NCI-H146 (cell line): ENCODE measurements at regions not wholly inside any gene's neighbourhood (a gene's known extent, or its start where the extent isn't known, plus 50 kb on each side); places are given as distances from the start of the nearest gene placed in this dataset.

Experiments used
- DNase-seq: peaks from one replicate; lab custom pipeline; 2025; lab: John Stamatoyannopoulos, UW

GRCh38 chr5:117519957-117520500 lies 945.4 kb upstream of the SEMA6A start:
- DNase-seq = no peak

DNA sequence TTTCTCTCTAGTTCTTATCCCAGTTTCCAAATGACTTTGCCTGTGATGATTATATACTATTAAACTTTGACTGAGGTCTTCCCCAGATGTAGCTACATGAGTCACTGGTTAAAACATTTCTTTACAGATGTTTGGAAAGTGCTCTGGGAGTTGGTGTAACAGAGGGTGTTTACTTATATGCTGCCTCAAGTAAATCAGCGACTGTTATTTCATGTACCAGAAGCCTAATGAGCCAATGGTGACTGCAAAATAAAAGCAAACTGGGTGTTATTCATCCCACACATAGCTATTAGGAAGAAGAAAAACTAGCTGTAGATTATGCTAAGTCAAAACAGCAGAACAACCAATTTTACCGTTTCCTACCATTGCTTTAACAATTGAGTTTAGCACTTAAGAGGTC lies 929.7 kb upstream of the SEMA6A start:
- no peak for DNase-seq

GRCh38 chr5:117497601-117498000 lies 923.0 kb upstream of the SEMA6A start:
- no peak for DNase-seq

GRCh38 chr5:117496801-117497200 lies 922.2 kb upstream of the SEMA6A start:
- DNase-seq = no peak

DNA sequence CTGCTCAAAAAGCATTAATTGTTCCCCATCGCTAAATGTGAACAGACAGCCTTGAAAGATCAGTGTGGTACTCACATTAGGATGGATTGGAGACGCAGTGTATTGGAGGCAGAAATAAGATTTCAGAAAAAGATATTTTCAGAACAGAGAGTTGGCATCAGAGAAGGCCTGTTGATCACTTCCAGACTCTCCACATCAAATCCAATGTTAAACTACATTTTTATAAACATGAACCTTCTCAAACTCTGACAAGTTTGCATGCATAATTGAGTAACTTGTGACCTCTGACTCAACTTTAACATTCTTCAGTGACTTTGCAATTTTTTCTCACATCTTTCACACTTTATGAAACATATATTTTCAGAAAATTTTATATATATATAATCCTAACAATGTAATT lies 919.6 kb upstream of the SEMA6A start:
- DNase-seq = no peak

DNA sequence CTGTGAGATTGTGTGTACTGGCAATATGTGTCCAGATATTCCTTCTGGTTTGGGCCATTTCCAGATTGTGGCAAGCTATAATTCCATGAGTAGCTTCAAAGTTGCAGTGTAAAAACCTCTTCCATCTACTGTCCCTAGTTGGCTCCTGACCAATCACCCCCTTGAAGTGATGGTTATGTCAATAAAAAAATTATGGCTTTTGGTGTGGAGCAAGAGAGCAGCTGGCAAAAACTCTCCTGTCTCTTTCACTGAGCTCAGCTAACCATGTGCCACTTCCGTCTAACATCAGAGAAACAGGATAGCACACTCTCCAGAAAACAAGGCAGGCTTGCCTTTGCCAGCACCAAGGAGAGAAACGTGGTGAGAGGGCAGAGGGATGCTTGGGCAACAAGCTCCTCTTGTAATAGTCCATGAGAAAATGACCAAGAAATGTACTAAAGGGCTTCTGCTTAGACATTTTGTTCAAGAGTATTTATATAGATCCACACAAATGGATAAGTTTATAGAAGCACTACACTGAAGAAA lies 914.4 kb upstream of the SEMA6A start:
- no peak for DNase-seq

- no peak for DNase-seq
Measured at GRCh38 chr5:117487556-117487955, 912.9 kb upstream of the SEMA6A start.

- DNase-seq = no peak
Measured at GRCh38 chr5:117486879-117487391, 912.3 kb upstream of the SEMA6A start.

- no peak for DNase-seq
Measured at GRCh38 chr5:117486261-117486660, 911.6 kb upstream of the SEMA6A start.

GRCh38 chr5:117475919-117476318 lies 901.3 kb upstream of the SEMA6A start:
- no peak for DNase-seq

DNA sequence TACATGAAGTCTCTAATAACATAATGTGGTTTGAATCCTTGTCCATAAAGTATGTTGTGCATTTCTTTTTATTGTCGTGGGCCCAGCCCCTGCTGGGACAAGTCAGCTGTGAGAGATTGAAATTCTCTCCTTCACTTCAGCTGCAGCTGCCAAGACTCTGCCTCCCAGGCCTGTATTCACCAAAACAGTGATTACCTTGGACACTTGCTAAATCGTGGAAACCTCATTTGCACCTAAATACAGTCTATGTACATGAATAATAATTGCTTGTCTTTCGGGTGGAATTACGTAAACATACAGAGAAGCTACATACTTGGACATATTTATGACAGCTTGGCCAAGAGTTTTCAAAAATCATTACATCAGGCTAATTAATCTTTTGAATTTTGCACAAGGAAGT lies 898.5 kb upstream of the SEMA6A start:
- no peak for DNase-seq

- no peak for DNase-seq
Measured at GRCh38 chr5:117463881-117464570, 889.4 kb upstream of the SEMA6A start.

DNA sequence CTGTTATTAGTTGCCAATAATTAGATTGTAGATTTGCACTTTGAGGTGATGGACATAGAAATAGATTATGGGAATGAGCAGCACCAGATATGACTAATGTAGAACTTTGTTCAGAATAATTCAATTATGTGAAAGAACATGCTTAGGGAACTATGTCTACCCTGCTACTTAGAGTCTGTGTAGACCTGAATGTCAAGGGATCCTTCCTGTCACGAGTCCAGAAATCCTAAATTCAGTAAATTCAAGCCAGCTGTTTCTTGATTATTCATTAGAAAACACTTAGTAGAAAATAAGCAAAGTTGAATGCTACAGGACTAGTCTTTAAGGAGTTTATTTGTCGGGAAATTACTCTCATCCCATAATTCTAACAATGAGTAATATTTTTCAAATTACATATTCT lies 887.3 kb upstream of the SEMA6A start:
- DNase-seq = no peak

GRCh38 chr5:117461403-117461802 lies 886.8 kb upstream of the SEMA6A start:
- DNase-seq = no peak

- DNase-seq = no peak
Measured at GRCh38 chr5:117457656-117458055, 883.0 kb upstream of the SEMA6A start.

DNA sequence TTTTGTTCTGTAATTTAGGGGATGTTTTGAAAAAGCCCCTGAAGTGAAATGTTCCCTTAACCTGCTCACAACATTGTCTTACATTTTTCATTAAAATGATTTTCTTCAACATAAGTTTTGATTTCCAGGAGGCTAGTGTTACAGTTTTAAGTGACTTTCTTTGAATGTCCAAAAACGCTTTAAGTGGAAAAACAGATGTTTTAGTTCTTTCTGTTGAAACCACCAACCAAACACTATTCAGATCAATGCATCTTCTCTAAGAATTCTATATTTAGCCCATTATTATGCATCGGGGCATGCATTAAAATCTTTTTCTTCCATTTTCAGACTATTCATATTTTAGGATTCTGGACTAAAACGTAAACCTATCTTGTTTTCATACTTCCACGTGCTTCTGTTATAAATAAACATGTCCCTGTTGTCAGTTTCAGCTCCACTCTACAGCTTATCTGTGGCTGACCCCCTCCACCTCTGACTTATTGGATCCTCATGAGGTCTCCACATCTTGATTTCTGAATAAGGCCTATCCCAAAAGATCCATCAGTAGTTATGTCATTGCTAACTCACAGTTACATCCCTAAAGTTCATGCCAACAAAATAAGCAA lies 882.3 kb upstream of the SEMA6A start:
- DNase-seq = no peak

DNA sequence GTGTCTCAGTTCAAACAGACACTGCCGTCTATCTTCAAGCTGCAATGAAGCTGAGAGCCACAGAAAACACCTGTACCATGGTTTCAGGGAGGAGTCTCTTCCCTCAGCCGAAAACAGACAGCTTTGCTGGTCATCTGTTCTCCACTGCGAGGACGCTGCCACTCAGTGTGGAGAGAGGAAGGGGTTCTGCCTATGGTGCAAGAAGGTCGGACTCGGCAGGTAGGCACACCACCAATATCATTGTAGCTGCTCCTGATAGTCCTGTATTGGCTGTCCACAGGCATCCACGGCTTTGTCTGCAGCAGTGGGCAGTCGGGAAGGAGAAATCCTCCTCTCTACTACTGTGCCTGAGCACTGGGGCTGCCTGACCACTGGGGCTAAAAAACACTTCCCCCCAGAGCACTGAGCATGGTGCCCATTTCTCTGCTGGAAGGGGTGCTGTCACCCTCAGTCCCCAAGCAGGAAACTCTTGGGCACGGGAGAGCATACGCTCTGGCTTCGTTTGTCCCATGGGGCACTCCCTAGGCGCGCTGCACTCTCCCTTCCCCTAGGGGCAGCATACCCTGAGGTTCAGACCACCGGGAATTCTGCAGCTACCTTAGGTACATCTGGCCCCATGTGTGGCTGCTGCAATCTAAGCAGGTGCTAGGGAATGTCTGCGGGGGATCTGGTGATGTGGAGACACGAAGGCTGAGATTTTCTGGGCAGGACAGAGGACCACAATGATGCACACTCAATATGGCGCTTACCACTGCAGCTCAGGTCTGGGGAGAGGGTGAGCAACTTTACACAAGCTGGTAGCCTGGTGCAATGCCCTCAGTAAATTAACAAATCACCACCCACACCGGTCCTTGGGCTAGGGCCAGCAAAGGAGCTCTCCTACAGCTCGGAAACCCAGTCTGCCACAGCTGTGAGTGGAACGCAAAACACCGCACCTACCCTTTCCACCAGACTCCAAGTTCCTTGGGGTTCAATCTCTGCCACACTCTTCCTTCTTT lies 880.9 kb upstream of the SEMA6A start:
- no peak for DNase-seq

GRCh38 chr5:117454716-117455212 lies 880.1 kb upstream of the SEMA6A start:
- peak; percentile 32 for DNase-seq

- DNase-seq = no peak
Measured at GRCh38 chr5:117436846-117437245, 862.2 kb upstream of the SEMA6A start.

DNA sequence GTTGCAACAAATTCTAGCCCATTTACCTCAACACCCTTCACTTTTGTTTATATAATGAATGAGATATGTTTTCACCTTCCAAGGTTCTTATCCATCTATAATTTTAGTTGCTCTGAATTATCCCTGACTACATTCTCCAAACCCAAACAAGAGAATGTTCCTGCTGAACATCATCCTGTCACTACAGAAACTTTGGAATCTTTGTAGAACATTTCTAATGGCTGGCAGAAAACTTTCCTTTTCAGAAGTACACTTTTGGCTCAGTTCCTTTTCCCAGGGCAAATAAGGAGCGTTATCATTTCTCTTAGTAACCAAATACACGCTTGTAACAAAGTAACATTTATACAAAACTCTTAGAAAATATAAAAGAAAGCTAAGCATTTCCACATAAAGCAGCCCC lies 860.6 kb upstream of the SEMA6A start:
- no peak for DNase-seq

- DNase-seq = no peak
Measured at GRCh38 chr5:117434254-117434653, 859.6 kb upstream of the SEMA6A start.

DNA sequence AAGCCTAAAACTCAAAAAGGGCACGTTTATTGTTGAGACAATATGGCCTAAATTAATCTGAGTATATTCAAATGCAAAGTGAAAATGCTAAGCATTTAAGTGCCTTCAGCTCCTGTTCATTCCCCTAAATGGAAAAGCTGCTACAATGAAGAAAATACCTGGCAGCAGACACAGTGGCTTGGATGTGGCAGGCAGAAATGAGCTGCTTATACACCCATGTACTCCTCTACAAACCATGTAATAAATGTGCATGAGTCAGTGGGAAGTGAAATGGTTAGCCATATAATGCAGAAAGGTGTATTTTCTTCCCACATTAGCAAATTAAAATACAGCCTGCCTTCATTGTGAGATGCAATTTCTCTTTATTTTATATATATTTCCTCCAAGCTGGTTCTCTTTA lies 859.2 kb upstream of the SEMA6A start:
- no peak for DNase-seq
